HG03060 (cell line): ENCODE measurements at regions not wholly inside any gene's neighbourhood (a gene's known extent, or its start where the extent isn't known, plus 50 kb on each side); places are given as distances from the start of the nearest gene placed in this dataset.

Source experiments
- ATAC-seq: cut with Tn5 transposase; IDR thresholded peaks from one replicate; pipeline ENCODE4 v1.9.1; 2021; ENCODE audit warnings: low read depth, moderate number of reproducible peaks; ENCODE audit not compliant: unreplicated experiment

DNA sequence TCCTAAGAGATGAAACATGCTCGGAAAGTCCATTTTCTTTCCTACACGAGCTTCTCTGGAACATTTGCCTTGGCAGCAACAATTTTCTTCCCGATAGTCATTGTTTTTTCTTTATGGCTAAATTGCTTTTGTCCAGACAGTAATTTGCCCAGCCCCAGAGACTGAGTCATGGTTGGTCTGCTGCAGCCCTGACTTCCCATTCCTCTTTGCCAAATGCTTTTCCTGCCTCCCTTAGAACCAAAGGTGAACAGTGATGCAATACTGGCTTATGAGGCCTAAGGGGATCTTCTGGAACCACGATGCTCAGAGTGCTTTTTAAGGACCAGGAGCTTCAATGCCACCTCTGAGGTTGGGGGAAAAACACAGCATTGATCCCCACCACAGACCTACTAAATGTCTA is 1599.6 kb upstream of the TMEM132C start:
- no peak for ATAC-seq

DNA sequence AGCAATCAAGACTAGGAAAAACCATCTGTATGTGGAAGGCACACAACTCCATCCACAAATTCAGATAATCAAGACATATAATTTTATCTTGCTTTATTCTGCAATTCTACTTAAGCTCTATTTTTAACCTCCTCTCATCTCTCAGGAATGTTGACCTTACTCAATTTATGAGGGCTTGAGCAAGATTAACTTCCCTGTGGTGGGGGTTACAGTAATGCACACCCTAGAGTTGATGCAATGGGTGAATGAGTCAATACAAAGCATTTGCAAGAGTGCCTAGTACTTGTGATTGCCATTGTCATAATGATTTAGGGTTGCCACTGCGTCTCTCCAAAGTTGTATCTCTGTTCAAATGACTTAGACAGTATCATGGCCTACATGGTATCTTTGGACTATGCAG is 1598.4 kb upstream of the TMEM132C start:
- ATAC-seq: no peak

DNA sequence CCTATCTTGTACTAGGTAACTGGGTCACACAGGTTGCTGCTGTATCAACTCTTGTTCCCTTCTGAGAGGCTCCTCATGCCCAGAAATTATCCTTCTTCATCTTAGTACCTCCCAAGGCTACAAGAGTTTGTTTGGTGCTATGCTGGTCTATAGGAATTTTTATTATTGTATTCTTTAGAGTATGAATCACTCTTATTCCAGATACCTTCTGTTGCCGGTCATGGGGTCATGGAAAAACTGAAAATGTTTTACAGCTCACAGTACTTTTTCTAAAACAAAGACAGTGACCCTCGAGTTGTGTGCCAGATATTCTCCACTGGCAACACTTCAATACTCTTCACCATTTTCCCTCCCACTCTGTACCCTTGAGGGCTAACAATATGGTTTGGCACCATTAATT is 1598.0 kb upstream of the TMEM132C start:
- no peak for ATAC-seq

DNA sequence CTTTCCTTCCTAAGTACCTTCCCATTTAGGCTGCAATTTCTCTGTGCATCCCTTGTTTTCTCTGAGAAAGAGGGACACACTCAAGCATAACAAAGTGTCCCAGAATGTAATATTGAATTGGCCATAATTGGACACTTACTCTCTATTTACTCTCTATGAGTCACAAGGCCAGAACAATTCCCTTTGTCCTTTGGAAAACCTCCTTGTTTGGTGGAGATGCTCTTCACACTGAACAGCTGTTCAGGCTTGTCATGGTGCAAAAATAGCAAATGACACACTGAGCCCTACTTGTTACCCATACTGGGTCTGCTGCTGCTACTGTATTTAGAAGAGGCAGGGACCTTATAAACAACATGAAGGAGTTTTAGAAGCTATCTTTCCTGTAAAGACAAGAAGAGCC is 1590.5 kb upstream of the TMEM132C start:
- no peak for ATAC-seq

DNA sequence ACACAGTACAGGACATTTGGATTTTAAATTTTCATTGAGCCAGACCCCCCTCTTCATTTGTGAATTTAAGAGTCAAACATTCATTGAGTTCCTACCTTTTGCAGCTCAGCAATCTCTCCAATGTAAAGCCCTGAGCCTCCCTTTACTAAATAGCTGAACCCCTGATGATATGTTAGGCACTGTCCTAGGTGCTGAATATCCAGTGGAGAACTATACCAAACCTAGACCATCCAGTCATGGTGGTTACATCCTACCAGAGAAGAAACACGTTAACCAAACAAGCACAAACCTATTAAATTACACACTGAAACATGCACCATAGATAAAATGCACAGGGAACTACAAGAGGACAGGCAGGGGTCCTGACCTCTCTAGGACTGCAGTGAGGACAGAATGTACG is 1585.3 kb upstream of the TMEM132C start:
- ATAC-seq: no peak

DNA sequence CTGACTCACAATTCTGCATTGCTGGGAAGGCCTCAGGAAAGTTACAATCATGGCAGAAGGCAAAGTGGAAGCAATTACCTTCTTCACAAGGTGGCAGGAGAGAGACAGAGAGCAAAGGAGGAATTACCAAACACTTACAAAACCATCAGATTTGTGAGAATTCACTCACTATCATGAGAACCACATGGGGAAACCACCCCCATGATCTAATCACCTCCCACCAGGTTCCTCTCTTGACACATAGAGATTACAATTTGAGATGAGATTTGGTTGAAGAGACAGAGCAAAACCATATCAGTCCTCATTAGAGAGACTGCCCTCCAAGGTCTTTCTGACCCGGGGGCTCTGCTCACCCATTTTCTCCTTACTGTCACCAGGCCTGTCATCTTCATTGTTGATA is 1582.3 kb upstream of the TMEM132C start:
- no peak for ATAC-seq

DNA sequence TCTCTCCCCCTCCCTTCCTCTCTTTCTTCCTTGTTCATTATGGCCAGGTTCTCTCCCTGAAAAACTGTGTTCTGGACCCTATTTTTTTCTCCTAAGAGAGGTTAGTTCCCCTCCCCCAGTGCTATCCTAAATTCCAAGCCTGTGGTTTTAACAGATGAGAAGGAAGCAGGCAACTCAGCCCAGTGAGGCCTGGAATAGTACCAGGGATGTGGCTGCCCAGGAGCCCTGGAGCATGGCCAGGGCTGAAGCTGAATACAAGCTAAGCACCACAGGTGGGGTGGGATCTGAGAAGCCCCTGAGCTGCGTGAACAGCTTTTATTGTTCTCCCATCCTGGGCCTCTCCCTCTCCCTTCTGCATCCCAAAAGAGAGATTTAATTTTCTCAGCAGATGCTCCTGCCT is 1581.3 kb upstream of the TMEM132C start:
- no peak for ATAC-seq

DNA sequence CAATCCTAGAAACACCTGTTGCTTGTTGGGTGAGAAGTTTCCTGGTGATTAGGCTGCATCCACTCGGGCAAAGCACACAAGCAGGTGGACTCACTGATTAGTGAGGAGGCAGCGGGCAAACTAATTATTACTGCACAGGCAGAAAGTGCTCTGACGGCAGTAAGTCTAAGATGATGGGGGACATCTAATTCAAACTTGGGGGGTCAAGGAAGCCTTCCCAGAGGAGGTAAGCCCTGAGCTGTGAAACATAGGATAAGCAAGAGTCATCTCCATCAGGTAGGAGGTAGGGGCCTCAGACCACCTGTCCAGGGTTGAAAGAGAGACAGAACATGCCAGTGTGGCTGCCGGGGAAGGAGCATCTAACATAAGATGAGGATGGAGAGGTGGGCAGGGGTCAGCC is 1578.4 kb upstream of the TMEM132C start:
- ATAC-seq: no peak

DNA sequence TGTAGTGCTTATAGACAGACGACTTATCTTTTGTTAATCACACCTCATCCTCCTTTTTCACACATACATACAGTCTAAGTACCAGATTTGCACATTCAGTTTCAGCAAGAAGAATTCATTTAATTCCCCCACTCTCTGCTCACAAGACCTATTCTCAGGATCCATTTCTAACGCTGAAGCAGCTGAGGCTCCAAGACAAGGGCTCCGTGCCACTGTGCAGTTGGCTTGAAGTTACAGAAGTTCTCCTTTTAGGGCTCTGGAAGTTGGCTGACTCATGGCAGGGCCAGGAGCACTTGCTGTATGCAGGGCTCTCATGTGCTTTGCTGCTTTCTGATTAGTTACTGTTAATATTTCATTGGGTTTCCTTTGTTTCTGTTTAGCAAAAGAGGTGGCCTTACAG is 1566.9 kb upstream of the TMEM132C start:
- no peak for ATAC-seq

DNA sequence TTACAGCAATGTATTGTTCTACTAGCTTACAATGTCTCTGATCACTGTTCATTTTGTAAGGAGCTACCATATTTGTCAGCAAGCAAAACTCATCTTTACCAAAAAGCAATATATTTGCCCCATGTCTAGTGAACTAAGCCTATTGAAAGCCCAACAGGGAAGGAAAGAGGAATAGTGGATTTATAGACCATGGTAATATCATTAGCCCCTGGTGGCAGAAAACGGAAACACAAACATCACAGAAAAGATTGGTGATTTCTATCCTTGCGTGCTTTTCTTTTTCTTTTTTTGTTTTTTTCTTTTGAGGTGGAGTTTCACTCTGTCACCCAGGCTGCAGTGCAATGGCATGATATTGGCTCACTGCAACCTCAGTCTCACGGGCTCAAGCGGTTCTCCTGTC is 1562.4 kb upstream of the TMEM132C start:
- ATAC-seq: no peak

DNA sequence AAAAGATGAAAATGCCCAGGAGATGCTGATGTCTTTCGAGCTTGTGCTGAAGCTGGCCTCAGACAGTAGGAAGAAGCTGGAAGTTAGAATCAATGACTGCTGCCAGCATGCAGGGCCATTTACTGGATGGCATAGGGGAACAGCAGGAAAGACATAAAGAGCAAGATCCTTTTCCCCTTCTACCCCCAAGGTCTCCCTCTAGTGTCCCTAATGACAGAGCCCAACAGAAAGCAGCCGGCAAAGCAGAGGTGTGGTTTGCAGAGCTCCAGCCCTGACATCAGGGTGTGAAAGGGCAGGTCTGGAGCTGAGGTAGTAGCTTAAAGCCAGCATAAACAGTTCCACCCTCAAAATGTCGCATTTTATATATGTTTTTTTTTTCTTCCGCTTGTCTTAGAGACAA is 1560.7 kb upstream of the TMEM132C start:
- no peak for ATAC-seq

DNA sequence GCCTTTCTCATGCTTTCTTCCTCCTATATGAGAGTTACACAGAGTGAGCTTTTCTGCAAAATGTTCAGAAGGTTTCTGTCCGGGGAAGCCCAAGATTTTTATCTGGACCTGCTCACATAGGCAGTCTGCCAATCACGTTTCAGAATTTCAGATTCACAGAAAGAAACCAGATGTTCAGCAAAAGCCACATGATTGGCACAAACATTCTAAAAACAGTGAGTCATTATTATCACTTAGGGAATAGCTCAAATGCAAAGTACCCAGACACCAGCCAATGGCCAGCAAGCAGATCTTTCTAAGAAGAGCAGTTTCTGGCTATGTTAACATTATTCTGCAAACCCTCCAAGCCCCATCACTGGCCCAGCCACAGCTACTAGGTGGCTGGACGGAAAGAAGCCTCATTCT is 1558.5 kb upstream of the TMEM132C start:
- ATAC-seq: no peak

DNA sequence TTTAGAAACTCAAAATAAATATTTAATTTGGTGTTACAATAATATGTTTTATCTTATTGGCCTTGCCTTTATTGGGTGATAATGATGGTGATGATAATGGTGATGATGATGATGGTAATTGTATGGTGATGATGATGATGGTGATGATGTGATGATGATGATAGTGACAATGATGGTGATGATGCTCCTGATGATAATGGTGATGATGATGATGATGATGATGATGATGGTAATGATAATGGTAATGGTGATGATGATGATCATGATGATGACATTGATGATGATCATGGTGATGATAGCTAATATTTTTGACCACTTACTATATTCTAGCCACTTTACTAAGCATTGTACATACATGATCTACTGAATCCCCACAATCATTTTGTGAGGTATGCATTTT is 1548.6 kb upstream of the TMEM132C start:
- no peak for ATAC-seq

DNA sequence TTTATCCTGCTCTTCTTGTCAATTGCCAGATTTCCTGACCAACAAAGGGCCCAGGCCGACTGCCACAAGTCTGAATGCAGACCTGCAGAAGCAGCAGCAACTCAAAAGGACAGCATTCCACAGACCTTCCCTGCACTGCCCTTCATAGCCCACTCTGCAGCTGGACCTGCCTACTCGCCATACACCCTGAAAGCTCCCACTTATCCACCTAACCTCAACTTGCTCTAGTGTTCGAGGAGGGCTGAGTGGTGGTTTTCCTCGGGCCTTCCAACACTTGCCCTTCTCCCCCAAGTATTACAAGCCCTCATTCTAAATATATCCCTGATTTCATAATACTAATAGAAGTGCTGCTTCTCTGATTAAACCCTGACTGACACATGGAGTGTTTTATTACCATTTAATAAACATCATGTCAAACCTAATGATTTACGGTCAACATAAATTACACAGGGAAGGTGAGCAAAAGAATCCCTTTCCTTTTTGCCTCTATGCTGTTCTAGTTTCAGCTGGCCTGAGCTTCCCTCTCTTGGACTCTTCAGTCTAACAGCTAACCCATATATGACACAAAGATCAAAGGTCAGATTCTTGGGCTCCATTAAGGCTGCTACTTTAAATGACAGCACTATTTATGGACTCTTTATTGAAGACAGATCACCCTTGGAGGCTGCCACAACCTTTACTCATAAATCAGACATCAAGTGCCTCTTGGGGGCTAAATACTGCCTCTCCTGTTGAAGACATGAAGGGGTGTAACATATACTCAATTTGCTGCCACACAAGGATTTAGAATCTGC is 1546.9 kb upstream of the TMEM132C start:
- ATAC-seq: no peak

DNA sequence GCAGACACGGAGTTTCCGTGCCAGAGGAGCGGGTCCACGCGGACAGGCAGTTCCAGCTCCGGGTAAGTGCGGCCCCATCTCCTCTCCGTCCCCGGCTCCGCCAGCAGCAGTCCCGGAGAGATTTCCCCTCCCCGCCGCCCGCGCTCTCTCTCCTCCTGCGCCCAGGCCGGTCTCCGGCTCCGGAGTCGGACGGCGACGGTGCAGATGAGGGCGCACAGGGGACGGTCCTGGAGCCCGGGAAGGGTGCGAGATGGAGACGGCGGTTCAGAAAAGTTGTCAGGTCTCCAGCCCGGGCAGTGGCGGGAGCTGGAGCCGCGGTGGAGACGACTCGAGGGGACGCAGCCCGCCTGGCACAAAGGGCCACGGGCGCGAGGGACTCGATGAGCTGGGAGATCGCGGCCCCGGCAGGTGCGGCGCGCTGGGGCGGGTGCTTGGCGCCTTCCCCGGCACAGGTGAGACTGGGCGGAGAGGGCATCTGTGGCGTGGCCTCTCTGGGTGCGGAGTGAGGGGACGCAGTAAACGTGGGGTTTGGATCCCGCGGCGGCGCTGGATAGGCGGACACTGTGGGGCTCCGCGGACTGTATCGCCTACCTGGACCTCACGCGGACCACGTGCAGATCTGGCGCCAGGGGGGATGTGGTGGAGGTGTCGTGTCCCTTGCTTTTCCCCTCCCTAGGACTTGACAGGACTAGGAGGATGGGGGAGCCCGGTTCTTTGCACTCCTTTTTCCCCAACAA is 1540.3 kb upstream of the TMEM132C start:
- no peak for ATAC-seq

DNA sequence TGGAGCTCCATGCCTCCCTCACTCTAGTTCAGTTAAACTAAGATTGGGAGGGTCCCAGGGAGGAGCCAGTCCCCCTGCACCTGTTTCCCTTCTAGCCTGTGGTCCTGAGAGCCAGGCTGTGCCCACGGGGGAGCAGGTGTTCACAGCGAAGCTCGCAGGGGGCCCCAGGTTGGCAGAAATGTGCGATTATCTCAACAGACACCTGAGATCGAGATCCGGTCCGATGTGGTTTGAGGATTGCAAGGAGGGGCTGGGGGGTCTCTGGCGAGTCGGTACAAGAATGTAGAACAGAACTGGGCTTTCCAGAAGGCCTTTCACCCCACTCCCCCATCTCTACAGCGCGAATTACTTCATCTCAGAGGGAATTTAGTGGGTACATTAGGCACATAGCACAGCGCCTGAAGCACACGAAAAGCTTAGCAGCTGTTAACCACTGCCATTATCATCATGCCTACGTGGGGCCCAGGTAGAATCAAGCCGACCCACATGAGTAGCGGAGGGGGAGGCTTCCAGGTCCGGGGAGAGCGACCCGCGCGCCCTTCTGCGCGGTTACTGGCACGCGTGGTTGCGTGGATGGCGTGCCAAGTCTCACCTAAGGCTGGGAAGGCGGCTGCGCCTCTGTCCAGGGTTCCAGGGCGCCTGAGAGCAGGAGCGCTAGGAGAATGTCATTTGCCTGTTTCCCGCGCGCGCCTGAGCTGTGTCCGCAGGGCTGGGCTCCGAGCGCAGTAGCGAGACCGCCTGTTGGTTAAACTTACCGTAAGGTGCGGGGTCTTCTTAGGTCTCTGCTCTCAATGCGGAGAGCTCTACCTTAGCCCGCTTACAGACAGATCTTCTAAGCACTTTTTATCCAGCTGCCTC is 1539.5 kb upstream of the TMEM132C start:
- ATAC-seq: no peak

DNA sequence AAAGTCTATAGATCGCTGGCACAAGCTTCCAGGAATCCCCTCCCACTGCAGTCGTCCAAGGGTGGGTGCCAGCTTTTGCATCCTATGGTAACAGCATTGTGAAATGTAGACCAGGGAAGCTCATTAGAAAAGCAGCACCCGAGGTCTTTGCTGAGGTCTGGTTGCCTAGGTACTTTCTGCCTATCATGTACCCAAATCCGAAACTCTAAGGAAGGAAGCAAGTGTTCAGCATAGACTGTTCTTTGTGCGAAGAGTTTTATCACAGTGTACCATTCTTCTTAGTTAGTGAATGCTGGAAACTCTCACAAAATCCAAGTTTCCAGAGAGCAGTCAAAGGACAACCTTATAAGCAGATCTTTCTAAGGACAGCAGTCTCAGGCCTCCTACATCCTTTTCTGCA is 1532.7 kb upstream of the TMEM132C start:
- no peak for ATAC-seq

DNA sequence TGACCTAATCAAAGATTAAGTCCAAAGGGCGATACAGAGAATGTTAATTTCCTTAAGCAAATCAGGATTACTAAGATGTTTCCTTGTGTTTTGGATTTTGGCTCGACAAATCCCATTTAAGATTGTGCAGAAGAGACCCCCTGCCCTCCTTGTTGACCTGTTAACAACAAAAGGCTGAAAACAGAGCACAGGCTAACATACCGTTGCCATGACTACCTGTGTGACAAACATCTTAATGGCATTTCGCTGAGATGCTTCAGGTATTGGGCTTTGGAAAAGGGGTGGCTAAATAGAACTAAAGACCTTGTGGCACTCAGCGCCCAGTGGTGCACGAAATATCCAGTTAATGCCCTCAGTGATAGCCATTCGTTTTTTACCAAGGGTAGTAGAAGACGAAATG is 1532.3 kb upstream of the TMEM132C start:
- ATAC-seq: no peak

DNA sequence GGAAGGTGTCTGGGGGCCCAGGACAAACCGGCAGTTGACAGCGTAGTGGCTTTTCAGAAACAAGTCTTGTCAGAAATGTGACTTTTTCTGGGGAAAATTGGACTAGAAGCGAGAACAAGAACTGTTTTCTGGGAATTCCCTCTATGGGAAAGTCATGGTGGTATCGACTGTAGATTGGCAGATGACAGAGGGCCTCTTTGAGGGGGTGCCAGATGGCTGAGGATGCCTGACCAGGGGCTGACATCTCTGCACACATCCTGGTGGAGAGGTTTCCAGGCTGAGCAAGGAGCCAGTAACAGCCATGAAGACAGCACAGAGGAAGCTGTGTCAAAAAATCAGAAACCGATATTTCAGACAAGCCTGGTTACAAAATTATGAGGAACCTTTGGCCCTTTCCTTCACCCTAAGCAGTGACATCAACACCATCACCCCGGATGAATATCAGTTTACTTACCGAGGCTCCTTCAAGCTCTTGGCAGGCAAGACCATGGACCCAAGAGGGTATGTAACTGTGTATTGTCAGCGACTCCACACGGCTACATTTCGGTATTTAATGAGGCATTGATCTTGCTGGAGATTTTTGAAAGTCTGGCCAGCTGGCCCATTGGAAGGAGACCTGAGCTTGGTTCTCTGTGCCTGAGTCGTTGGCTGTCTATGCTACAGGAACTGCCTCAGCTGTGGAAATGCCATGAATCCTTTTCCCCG is 1525.3 kb upstream of the TMEM132C start:
- no peak for ATAC-seq

DNA sequence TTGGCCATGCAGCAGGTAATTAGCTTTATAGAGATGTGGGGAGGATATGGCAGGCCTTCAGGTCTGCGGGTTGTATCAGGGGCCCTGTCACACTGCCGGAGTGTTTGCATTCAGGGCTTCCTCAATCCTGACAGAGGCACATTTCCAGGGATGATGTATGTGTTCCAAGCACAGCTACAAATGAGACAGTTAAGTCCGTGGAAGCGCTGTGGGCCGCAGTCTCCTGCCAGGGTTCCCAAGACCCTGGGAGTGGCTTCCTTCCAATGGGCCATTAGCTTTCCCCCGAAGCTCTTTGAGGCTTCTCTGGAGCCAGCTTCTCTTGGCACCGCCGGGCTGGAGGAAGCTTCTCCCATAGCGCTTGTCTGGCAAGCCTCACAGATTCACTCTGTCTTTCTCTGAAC is 1524.7 kb upstream of the TMEM132C start:
- no peak for ATAC-seq
